Pancreas (tissue), 10 donors: ENCODE measurements at regions not wholly inside any gene's neighbourhood (a gene's known extent, or its start where the extent isn't known, plus 50 kb on each side); places are given as distances from the start of the nearest gene placed in this dataset.

Experiments used
- ATAC-seq, 4 donors: fragments of 200-7000 bp; cut with Tn5 transposase; one replicate each; pipeline versions ENCODE4 v1.8.0 to v1.9.1; 2020; ENCODE audit warnings: mild to moderate bottlenecking in 4 of 4, moderate library complexity in 4 of 4
- DNase-seq, 6 donors: peaks; one replicate each; pipeline ENCODE4 v3.0.0-alpha.2; 2020
- FAIRE-seq: peaks from 2 replicates; lab custom pipeline; 2012; peaks lifted over from hg19 to GRCh38; lab: Jason Lieb, UNC
- H3K27ac ChIP-seq, 4 donors: fragments of 200-600 bp; sonication (generic); 1 replicate in 3 of 4; 2 replicates in 1 of 4; pipeline versions ENCODE4 v1.5.0 to v1.8.0; 2020
- H3K27me3 ChIP-seq, 4 donors: fragments of 200-600 bp; one replicate each; pipeline ENCODE4 v1.8.0; 2021
- H3K36me3 ChIP-seq, 3 donors: fragments of 200-600 bp; sonication (generic) in 1 of 3; one replicate each; pipeline versions ENCODE4 v1.5.0 to v1.8.0; 2020 to 2021
- H3K4me1 ChIP-seq, 3 donors: fragments of 200-600 bp; one replicate each; pipeline ENCODE4 v1.8.0; 2021
- H3K4me3 ChIP-seq, 4 donors: fragments of 200-600 bp; sonication (generic) in 2 of 4; one replicate each; pipeline versions ENCODE4 v1.5.0 to v1.8.0; 2020 to 2021
- H3K9me3 ChIP-seq, 4 donors: fragments of 200-600 bp; one replicate each; pipeline ENCODE4 v1.8.0; 2021
- CTCF ChIP-seq, 4 donors: fragments of 200-600 bp; sonication (generic) in 3 of 4; IDR thresholded peaks; one replicate each; pipeline versions ENCODE4 v1.5.0 to v1.8.0; 2021; ENCODE audit warnings: antibody characterized with exemption in 4 of 4
- WGBS, 2 donors: extraction: QIAGEN DNeasy Blood & Tissue Kit; methylation state at CpG; one replicate each; pipeline ENCODE4 v1.1.7; 2013; 5-methylcytosine and 5-hydroxymethylcytosine counted together
- intact Hi-C, 3 donors: fragments of 100-400 bp; cut with DNase I; formaldehyde crosslinking; loops; one replicate each; pipeline versions ENCODE4 v1.11.1 to v1.14.2; 2022
- donor health status: healthy with polysubstance abuse.
- donor health status: DM: no; HTN: no; CAD: no; lungs with moderate emphysema.
- donor health status: DM: no; HTN: no; CAD: no.
- donor health status: control.
- donor health status: control.
- donor health status: Bipolar disorder and iron deficiency.
- donor health status: DM: yes; HTN: yes; CAD: no.
- donor health status: DM: no; HTN: no; CAD: no.
- donor health status: DM: no; HTN: no; CAD: no.
- donor health status: DM: yes; HTN: yes; CAD: no.

GRCh38 chr9:95608341-95608740 lies 91.6 kb upstream of the PTCH1 start:
- DNase-seq = no peak
- H3K27ac ChIP-seq = no peak overlapping the region
- FAIRE-seq = no peak
- no peak overlapping the region for H3K4me3 ChIP-seq
- H3K27me3 ChIP-seq = no peaks in the 10 kb centered on the region
- H3K4me1 ChIP-seq = no peaks in the 10 kb centered on the region
- no peak for ATAC-seq
- TF ChIP-seq CTCF (IDR thresholded peaks at IDR 0.05) = no peak
- intact Hi-C loops = no loop called here
- WGBS, 2 donors = 95 to 100% methylated on average over 1 of the region's 1 CpG
- H3K9me3 ChIP-seq = no peaks in the 10 kb centered on the region
- no peaks in the 10 kb centered on the region for H3K36me3 ChIP-seq

GRCh38 chr9:95607507-95607906 lies 90.7 kb upstream of the PTCH1 start:
- no peaks in the 10 kb centered on the region for H3K36me3 ChIP-seq
- ATAC-seq = no peak
- no peaks in the 10 kb centered on the region for H3K27me3 ChIP-seq
- TF ChIP-seq CTCF (IDR thresholded peaks at IDR 0.05) = no peak
- whole genome bisulfite sequencing, 2 donors = 89 to 98% methylated on average over 5 of the region's 5 CpGs
- H3K27ac ChIP-seq = no peak overlapping the region
- H3K9me3 ChIP-seq = no peaks in the 10 kb centered on the region
- intact Hi-C loops = no loop called here
- no peak for DNase-seq
- no peaks in the 10 kb centered on the region for H3K4me1 ChIP-seq
- FAIRE-seq = no peak
- no peak overlapping the region for H3K4me3 ChIP-seq

- Histone ChIP-seq H3K4me1 (no peaks in the 10 kb centered on the region), H3K4me3 (no peak overlapping the region), H3K27ac (no peak overlapping the region), H3K27me3 (no peaks in the 10 kb centered on the region), H3K9me3 (no peaks in the 10 kb centered on the region), H3K36me3 (no peaks in the 10 kb centered on the region)
- DNase-seq = no peak
- intact Hi-C loops = no loop called here
- ATAC-seq = no peak
- no peak for TF ChIP-seq CTCF (IDR thresholded peaks at IDR 0.05)
- WGBS, 2 donors = 81 to 82% methylated on average over 19 of the region's 19 CpGs
- FAIRE-seq = no peak
Measured at GRCh38 chr9:95606489-95607350, 89.9 kb upstream of the PTCH1 start.

GRCh38 chr9:95605816-95606488 lies 89.2 kb upstream of the PTCH1 start:
- H3K4me3 ChIP-seq = no peak overlapping the region
- TF ChIP-seq CTCF (IDR thresholded peaks at IDR 0.05) = no peak
- intact Hi-C loops = no loop called here
- no peaks in the 10 kb centered on the region for H3K36me3 ChIP-seq
- FAIRE-seq (no peak), ATAC-seq (no peak), DNase-seq (no peak)
- no peaks in the 10 kb centered on the region for H3K9me3 ChIP-seq
- H3K27me3 ChIP-seq = no peaks in the 10 kb centered on the region
- H3K4me1 ChIP-seq = no peaks in the 10 kb centered on the region
- no peak overlapping the region for H3K27ac ChIP-seq
- 87 to 89% methylated on average over 10 of the region's 10 CpGs for WGBS, 2 donors

- no peaks in the 10 kb centered on the region for H3K4me1 ChIP-seq
- no peak for FAIRE-seq
- no peaks in the 10 kb centered on the region for H3K36me3 ChIP-seq
- no peak for ATAC-seq
- no peaks in the 10 kb centered on the region for H3K9me3 ChIP-seq
- no peak overlapping the region for H3K27ac ChIP-seq
- no peak overlapping the region for H3K4me3 ChIP-seq
- intact Hi-C loops = no loop called here
- TF ChIP-seq CTCF (IDR thresholded peaks at IDR 0.05) = no peak
- DNase-seq = no peak
- WGBS, 2 donors = 76 to 93% methylated on average over 6 of the region's 6 CpGs
- no peaks in the 10 kb centered on the region for H3K27me3 ChIP-seq
Measured at GRCh38 chr9:95605101-95605500, 88.3 kb upstream of the PTCH1 start.
